ENCODE measurements at regions not wholly inside any gene's neighbourhood (a gene's known extent, or its start where the extent isn't known, plus 50 kb on each side); places are given as distances from the start of the nearest gene placed in this dataset.
A peak's percentile ranks its signal among the peaks of the same experiment; 100 is the strongest.
"Not testable (repeated sequence)": the region's sequence is repeated elsewhere in the genome, so short reads cannot be mapped to it uniquely, and the experiment has no call there.

- H3K9ac ChIP-seq (ENCODE audit: insufficient read depth, low read length), result no peak overlapping the region
- H3K79me2 ChIP-seq (ENCODE audit: control insufficient read depth, insufficient read depth, low read length), result no peaks in the 10 kb centered on the region
- H4K20me1 ChIP-seq (ENCODE audit: control insufficient read depth, extremely low read depth, insufficient read depth, low read length), result no peaks in the 10 kb centered on the region
- no peaks in the 10 kb centered on the region for H3K36me3 ChIP-seq (ENCODE audit: control insufficient read depth, insufficient read depth, low read length)
- no peak for TF ChIP-seq EZH2 (IDR thresholded peaks at IDR 0.05; ENCODE audit: low read length, missing control alignments)
- no peak for TF ChIP-seq CTCF (conservative IDR thresholded peaks at IDR 0.05 in 1 of 2, IDR thresholded peaks at IDR 0.05 in 1 of 2; ENCODE audit: low read depth in 1 of 2, low read length in 2 of 2)
- H3K4me3 ChIP-seq (replicated peaks in 1 of 4; ENCODE audit: control extremely low read depth in 1 of 4, insufficient read depth in 1 of 4, low read depth in 3 of 4, low read length in 4 of 4), result no peak overlapping the region
- no peaks in the 10 kb centered on the region for H3K9me3 ChIP-seq (ENCODE audit: control insufficient read depth, insufficient read depth, low read depth, low read length)
- H2AFZ ChIP-seq (ENCODE audit: low read length), result no peak overlapping the region
- H3K27ac ChIP-seq (ENCODE audit: insufficient read depth, low read length), result no peak overlapping the region
- peak in 1 of 2 donors; percentile 22 for DNase-seq (ENCODE audit: low read depth in 2 of 2)
- no peaks in the 10 kb centered on the region for H3K27me3 ChIP-seq (ENCODE audit: control insufficient read depth, insufficient read depth, low read length)
- no peaks in the 10 kb centered on the region for H3K4me1 ChIP-seq (ENCODE audit: control insufficient read depth, extremely low read depth, insufficient read depth, low read length)
- no peak overlapping the region for H3K4me2 ChIP-seq (ENCODE audit: extremely low read depth, insufficient read depth, low read length)
These were observed 109.1 kb downstream of the SEPTIN7 start for GRCh38 chr7:35909870-35910357.

GRCh38 chr7:35910621-35911020 lies 109.8 kb downstream of the SEPTIN7 start:
- not testable (repeated sequence) for H3K4me2 ChIP-seq (ENCODE audit: extremely low read depth, insufficient read depth, low read length); H3K4me1 ChIP-seq (ENCODE audit: control insufficient read depth, extremely low read depth, insufficient read depth, low read length); H3K36me3 ChIP-seq (ENCODE audit: control insufficient read depth, insufficient read depth, low read length); H3K27me3 ChIP-seq (ENCODE audit: control insufficient read depth, insufficient read depth, low read length); H3K9ac ChIP-seq (ENCODE audit: insufficient read depth, low read length); H4K20me1 ChIP-seq (ENCODE audit: control insufficient read depth, extremely low read depth, insufficient read depth, low read length); H3K79me2 ChIP-seq (ENCODE audit: control insufficient read depth, insufficient read depth, low read length); H2AFZ ChIP-seq (ENCODE audit: low read length); H3K4me3 ChIP-seq (replicated peaks in 1 of 4; ENCODE audit: control extremely low read depth in 1 of 4, insufficient read depth in 1 of 4, low read depth in 3 of 4, low read length in 4 of 4); H3K27ac ChIP-seq (ENCODE audit: insufficient read depth, low read length); H3K9me3 ChIP-seq (ENCODE audit: control insufficient read depth, insufficient read depth, low read depth, low read length); DNase-seq (ENCODE audit: low read depth in 2 of 2)

GRCh38 chr7:35913350-35913749 lies 112.5 kb downstream of the SEPTIN7 start:
- H3K4me2 ChIP-seq (ENCODE audit: extremely low read depth, insufficient read depth, low read length); H2AFZ ChIP-seq (ENCODE audit: low read length); H3K4me1 ChIP-seq (ENCODE audit: control insufficient read depth, extremely low read depth, insufficient read depth, low read length); H3K9me3 ChIP-seq (ENCODE audit: control insufficient read depth, insufficient read depth, low read depth, low read length); H3K36me3 ChIP-seq (ENCODE audit: control insufficient read depth, insufficient read depth, low read length); DNase-seq (ENCODE audit: low read depth in 2 of 2); H3K4me3 ChIP-seq (replicated peaks in 1 of 4; ENCODE audit: control extremely low read depth in 1 of 4, insufficient read depth in 1 of 4, low read depth in 3 of 4, low read length in 4 of 4); H3K9ac ChIP-seq (ENCODE audit: insufficient read depth, low read length); H3K27me3 ChIP-seq (ENCODE audit: control insufficient read depth, insufficient read depth, low read length); H3K79me2 ChIP-seq (ENCODE audit: control insufficient read depth, insufficient read depth, low read length); H3K27ac ChIP-seq (ENCODE audit: insufficient read depth, low read length); H4K20me1 ChIP-seq (ENCODE audit: control insufficient read depth, extremely low read depth, insufficient read depth, low read length): not testable (repeated sequence)

GRCh38 chr7:35914214-35914613 lies 113.4 kb downstream of the SEPTIN7 start:
- DNase-seq (ENCODE audit: low read depth in 2 of 2); H4K20me1 ChIP-seq (ENCODE audit: control insufficient read depth, extremely low read depth, insufficient read depth, low read length); H3K4me2 ChIP-seq (ENCODE audit: extremely low read depth, insufficient read depth, low read length); H3K27ac ChIP-seq (ENCODE audit: insufficient read depth, low read length); H2AFZ ChIP-seq (ENCODE audit: low read length); H3K9me3 ChIP-seq (ENCODE audit: control insufficient read depth, insufficient read depth, low read depth, low read length); H3K79me2 ChIP-seq (ENCODE audit: control insufficient read depth, insufficient read depth, low read length); H3K27me3 ChIP-seq (ENCODE audit: control insufficient read depth, insufficient read depth, low read length); H3K4me1 ChIP-seq (ENCODE audit: control insufficient read depth, extremely low read depth, insufficient read depth, low read length); H3K9ac ChIP-seq (ENCODE audit: insufficient read depth, low read length); H3K4me3 ChIP-seq (replicated peaks in 1 of 4; ENCODE audit: control extremely low read depth in 1 of 4, insufficient read depth in 1 of 4, low read depth in 3 of 4, low read length in 4 of 4); H3K36me3 ChIP-seq (ENCODE audit: control insufficient read depth, insufficient read depth, low read length): not testable (repeated sequence)

GRCh38 chr7:35915247-35915955 lies 114.5 kb downstream of the SEPTIN7 start:
- not testable (repeated sequence) for H3K36me3 ChIP-seq (ENCODE audit: control insufficient read depth, insufficient read depth, low read length); H3K9ac ChIP-seq (ENCODE audit: insufficient read depth, low read length); H3K79me2 ChIP-seq (ENCODE audit: control insufficient read depth, insufficient read depth, low read length); H3K27ac ChIP-seq (ENCODE audit: insufficient read depth, low read length); H4K20me1 ChIP-seq (ENCODE audit: control insufficient read depth, extremely low read depth, insufficient read depth, low read length); H3K4me2 ChIP-seq (ENCODE audit: extremely low read depth, insufficient read depth, low read length); H3K4me1 ChIP-seq (ENCODE audit: control insufficient read depth, extremely low read depth, insufficient read depth, low read length); H3K27me3 ChIP-seq (ENCODE audit: control insufficient read depth, insufficient read depth, low read length); H2AFZ ChIP-seq (ENCODE audit: low read length); H3K9me3 ChIP-seq (ENCODE audit: control insufficient read depth, insufficient read depth, low read depth, low read length); H3K4me3 ChIP-seq (replicated peaks in 1 of 4; ENCODE audit: control extremely low read depth in 1 of 4, insufficient read depth in 1 of 4, low read depth in 3 of 4, low read length in 4 of 4); DNase-seq (ENCODE audit: low read depth in 2 of 2)

GRCh38 chr7:35918217-35918616 lies 117.4 kb downstream of the SEPTIN7 start:
- H2AFZ ChIP-seq (ENCODE audit: low read length); H3K27me3 ChIP-seq (ENCODE audit: control insufficient read depth, insufficient read depth, low read length); H3K9me3 ChIP-seq (ENCODE audit: control insufficient read depth, insufficient read depth, low read depth, low read length); H3K27ac ChIP-seq (ENCODE audit: insufficient read depth, low read length); DNase-seq (ENCODE audit: low read depth in 2 of 2); H3K4me2 ChIP-seq (ENCODE audit: extremely low read depth, insufficient read depth, low read length); H3K4me3 ChIP-seq (replicated peaks in 1 of 4; ENCODE audit: control extremely low read depth in 1 of 4, insufficient read depth in 1 of 4, low read depth in 3 of 4, low read length in 4 of 4); H3K4me1 ChIP-seq (ENCODE audit: control insufficient read depth, extremely low read depth, insufficient read depth, low read length); H3K79me2 ChIP-seq (ENCODE audit: control insufficient read depth, insufficient read depth, low read length); H3K9ac ChIP-seq (ENCODE audit: insufficient read depth, low read length); H4K20me1 ChIP-seq (ENCODE audit: control insufficient read depth, extremely low read depth, insufficient read depth, low read length); H3K36me3 ChIP-seq (ENCODE audit: control insufficient read depth, insufficient read depth, low read length): not testable (repeated sequence)
